M059J (cell line): ENCODE measurements at regions not wholly inside any gene's neighbourhood (a gene's known extent, or its start where the extent isn't known, plus 50 kb on each side); places are given as distances from the start of the nearest gene placed in this dataset.
"Not testable (repeated sequence)": the region's sequence is repeated elsewhere in the genome, so short reads cannot be mapped to it uniquely, and the experiment has no call there.

Source experiments
- DNase-seq: peaks from one replicate; pipeline ENCODE4 v3.0.0-alpha.2; 2012; ENCODE audit warnings: low read depth

- DNase-seq = not testable (repeated sequence)
Measured at GRCh38 chr2:87515226-87515625, 232.7 kb upstream of the PLGLB2 start.

GRCh38 chr2:87515875-87516274, 232.0 kb upstream of the PLGLB2 start:
- not testable (repeated sequence) for DNase-seq

- not testable (repeated sequence) for DNase-seq
Measured at GRCh38 chr2:87516369-87516967, 231.4 kb upstream of the PLGLB2 start.

GRCh38 chr2:87517438-87517837, 230.4 kb upstream of the PLGLB2 start:
- DNase-seq = not testable (repeated sequence)

DNA sequence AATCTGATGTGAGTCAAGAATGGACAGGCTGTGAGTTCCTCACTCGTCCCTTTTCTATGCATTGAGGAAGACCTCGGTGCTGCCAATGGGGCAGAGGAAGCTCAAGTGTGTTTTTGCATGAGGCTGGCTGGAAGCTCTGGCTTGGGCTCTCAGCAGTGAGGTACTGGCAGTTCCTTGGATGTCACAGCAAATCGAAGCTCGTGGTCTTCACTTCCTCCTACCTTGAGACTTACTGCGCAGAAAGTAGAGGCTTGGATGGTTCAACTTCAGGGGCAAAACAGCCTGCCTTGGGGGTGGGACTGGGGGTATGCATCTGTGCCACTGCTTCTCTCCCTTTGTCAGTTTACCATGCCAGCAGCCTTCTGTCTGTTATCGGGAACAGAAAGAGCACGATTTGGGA, 229.8 kb upstream of the PLGLB2 start:
- DNase-seq = not testable (repeated sequence)

GRCh38 chr2:87518547-87518946, 229.3 kb upstream of the PLGLB2 start:
- DNase-seq = not testable (repeated sequence)

DNA sequence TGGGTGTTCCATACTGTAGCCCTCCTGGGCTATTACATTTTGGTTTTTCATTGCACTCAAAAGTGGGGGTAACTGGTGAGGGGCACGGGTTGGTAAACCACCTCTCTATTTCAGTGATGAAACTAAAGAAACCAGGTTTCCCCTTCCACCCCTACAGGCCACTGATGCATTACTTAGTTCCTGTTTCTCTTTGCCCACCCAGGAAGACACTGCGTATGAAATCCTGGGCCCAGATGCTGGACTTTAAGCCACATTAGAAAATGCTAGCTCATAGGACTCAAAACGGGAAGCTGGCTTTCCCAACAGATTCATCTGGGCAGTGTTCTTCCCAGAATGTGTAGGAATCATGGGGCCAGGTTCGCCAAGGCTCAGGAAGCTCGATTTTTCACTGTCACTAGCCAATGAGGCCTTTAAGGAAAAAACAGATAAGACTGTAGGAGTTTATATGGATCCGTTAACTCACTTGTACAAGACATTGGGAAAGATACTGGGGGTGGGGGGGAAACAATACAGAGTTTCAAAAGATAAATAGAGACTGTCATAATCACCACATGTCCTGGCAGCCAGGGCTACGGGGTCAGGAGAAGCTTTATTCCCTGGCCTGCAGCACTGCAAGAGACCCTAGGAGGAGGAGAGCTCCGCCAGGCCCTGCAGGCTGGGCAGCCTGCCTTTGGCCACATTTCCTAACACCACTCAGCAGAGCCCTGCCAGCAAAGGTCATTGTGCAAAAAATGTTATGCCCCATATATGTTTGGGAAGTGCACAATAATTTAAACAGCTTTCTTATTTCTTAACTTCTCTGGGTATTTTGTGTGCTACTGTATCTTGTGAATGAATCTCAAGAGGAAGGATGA, 228.5 kb upstream of the PLGLB2 start:
- not testable (repeated sequence) for DNase-seq

GRCh38 chr2:87521057-87521456, 226.8 kb upstream of the PLGLB2 start:
- DNase-seq = not testable (repeated sequence)

DNA sequence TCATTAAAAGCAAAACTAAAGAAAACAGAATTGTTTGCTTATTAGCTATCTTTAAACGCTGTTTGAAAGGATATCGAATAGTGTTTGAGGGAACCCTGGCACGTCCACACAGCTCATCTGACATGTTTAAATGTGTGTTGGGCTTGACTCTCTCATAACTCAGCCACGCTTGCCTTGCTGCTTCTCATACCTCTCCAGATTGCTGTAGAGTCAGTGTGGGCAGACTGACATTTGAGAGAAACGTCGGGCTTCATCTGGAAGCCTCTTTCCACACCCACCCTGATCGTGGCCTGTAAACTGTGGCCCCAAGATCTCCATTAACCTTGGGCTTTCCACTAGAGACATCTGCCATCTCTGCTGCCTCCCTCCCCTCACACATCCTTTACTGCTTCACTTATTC, 226.4 kb upstream of the PLGLB2 start:
- DNase-seq = not testable (repeated sequence)

DNA sequence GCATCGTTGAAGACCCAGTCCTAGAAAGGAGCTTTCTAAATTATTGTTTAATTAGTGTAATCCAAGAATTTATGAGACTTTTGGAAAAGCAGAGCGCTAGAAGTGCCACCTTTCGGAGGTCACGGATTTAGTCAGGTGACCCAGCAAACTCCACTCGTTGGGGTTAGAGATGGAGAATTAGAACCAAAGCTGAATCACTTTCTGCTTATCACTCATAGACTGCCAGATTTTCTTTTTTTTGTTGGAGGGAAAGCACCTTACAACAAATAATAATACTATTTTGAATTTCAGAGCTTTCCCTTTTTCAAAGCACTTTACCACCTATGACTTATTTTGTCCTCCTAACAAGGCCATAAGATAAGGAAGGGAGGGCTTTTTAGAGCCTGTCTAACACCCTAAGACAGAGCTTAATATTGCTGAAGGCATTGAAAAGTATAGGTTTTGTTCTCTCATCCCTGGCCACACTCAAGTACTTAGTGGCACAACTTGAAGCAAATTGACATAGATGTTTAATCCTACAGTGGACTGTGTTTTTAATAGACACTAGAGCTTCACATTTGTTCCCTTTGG, 223.2 kb upstream of the PLGLB2 start:
- DNase-seq = not testable (repeated sequence)

GRCh38 chr2:87525497-87525991, 222.3 kb upstream of the PLGLB2 start:
- DNase-seq = not testable (repeated sequence)

- DNase-seq = not testable (repeated sequence)
Measured at GRCh38 chr2:87526258-87526657, 221.6 kb upstream of the PLGLB2 start.

DNA sequence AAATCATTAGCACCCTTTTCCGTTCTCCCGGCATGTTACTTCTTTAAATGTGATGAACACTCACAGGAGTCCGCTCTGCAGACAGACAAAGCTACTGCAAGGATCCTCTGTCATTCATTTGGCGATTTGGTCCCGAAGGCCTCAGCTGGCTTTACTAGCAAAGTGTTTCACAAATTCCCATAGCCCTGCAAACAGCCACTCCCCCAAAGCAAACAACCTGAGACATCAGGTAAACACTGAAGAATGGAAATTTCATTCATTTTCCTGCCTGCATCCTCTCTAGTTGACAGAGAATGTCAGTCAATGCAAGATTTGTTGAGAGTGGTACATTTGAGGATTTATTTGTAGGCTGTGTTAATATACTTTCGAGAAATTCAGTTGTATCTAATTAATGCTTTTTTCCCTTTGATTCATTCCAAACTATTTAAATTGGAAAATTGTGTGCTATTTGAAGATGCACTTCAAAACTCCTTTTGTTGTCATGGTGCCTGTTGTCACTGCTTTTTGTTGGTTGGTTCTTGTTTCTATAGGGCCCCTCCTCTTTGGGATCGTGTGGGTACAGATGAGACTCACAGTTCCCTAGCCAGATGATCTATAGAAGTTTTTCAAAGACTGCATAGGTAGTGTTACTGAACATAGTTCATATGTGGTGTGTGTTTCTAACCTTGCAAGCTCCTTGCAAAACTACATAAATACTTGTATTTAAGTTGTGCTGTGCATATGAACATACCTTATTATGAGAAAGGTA, 215.7 kb upstream of the PLGLB2 start:
- peak; percentile 25 for DNase-seq

DNA sequence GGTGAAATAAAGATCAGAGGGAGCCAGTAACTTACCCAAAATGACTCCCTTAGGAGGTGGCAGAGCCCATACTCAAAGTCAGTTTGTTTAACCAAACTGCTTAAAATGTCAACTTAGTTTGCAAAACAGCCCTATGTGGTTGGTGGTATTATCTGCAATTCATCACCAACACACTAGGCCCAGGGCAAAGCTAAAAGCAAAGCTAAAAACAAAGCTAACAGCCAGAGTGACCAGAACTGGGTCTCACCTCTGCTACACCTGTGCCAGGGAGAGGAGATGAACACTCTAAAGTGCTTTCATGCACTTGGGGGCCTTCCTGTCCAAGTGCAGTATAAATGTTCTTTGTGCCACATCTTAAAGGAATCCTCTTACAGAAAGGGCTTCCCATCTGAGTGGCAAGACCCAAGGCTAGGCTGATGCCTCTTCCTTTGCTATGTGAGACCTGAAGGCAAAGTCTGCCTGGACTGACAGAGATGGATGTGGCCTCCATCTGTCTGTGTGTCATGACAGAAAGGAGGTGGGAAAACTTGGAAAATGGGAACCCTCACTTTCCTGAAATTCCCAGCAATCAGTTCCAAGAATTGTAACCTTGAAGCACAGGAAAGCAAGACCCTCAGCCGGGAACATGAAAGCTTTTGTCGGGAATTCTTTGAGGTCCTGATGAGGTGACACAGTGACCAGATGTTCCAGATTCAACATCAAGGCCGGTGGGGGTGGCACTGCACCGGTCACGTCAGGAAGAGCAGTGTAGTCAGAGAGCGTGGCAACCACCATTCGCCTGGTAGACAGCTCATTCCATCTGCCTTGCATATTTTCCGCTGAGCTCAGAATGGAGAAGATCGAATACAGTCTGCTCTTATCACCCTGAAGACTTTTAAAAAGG, 214.3 kb upstream of the PLGLB2 start:
- peak; percentile 51 for DNase-seq

- not testable (repeated sequence) for DNase-seq
Measured at GRCh38 chr2:87534273-87534889, 213.5 kb upstream of the PLGLB2 start.

GRCh38 chr2:87536427-87536826, 211.5 kb upstream of the PLGLB2 start:
- DNase-seq = peak; percentile 2

DNA sequence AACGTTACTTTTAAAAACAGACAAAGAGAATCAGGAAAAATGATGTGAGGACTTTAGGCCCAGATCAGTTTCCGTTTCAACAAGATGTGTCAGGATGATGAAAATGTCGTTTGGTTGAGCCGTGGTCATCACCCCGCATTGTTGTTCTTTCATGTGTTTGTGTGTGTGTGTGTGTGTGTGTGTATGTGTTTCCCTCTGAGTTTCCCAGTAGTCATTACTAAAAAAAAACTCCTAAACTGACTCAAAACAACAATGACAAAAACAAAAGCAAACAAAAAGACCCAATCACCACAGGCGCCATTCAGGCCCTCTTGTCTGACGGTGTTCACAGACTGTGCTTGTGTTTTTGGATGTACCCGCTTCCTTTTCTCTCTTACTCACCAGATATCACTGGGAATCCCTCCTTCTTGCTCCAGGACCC, 210.6 kb upstream of the PLGLB2 start:
- DNase-seq = not testable (repeated sequence)

DNA sequence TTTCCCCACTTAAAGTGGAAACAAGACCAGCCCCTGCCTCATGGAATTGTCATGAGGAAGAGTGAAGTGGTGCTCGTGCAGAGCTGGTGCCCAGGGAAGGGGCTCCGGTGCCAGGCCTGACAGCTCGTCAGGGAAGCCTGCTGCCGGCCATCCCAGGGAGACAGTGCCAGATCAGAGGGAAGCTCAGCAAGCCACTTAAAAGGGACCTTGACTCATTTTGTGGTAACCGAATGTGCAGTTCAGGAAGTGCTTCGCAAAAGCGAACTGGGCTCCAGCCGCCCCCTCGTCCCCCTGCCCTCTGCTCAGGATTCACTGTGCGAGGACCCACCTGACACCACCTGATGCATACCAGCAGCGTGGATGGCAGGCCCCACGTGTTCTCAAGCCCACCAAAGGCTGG, 209.6 kb upstream of the PLGLB2 start:
- DNase-seq = not testable (repeated sequence)

- DNase-seq = not testable (repeated sequence)
Measured at GRCh38 chr2:87539151-87539943, 208.5 kb upstream of the PLGLB2 start.
